HUDEP-2 (cell line): ENCODE measurements at regions not wholly inside any gene's neighbourhood (a gene's known extent, or its start where the extent isn't known, plus 50 kb on each side); places are given as distances from the start of the nearest gene placed in this dataset.

Experiments
- DNase-seq, 76 experiments: peaks; one replicate each; lab custom pipeline; 2025; ENCODE audit not compliant: unreplicated experiment in 76 of 76; lab: John Stamatoyannopoulos, UW

DNA sequence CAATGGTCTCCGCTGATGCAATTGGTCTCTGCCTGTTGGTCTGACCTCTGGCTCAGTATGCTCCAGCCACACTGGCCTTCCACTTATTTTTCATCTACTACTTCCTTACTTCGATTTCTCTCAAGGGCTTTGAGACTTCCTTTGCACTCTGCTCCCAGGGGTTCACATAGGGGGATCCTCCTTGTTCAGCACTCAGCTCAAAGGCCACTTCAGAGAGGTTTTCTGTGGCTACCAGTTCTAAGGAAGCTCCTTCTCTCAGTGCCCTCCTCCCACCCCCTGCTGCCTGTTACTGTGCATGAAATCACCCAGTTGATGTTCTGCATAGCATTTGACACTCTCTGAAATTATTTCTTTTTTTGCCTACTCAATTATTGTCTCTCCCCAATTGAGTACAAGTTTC, 476.4 kb downstream of the HS3ST3B1 start:
- no peak for DNase-seq

DNA sequence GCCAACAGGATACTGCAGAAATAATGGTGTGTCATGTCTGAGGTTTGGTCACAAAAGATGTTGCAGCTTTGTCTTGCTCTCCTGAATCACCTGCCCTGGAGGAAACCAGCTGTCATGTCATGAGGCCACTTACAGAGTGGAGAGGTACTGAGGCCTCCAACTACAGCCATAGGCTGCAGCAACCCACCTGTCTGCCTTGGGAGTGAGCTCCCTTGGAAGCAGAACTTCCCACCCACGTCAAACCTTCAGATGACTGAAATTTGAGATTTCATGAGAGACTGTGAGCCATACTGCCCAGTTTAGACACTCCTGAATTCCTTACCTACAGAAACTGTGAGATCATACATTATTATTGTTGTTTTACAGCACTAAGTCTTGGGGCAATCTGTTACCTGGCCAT, 475.9 kb downstream of the HS3ST3B1 start:
- no peak for DNase-seq

GRCh38 chr17:14775731-14776492, 475.0 kb downstream of the HS3ST3B1 start:
- no peak for DNase-seq

GRCh38 chr17:14774774-14775173, 473.9 kb downstream of the HS3ST3B1 start:
- no peak for DNase-seq

DNA sequence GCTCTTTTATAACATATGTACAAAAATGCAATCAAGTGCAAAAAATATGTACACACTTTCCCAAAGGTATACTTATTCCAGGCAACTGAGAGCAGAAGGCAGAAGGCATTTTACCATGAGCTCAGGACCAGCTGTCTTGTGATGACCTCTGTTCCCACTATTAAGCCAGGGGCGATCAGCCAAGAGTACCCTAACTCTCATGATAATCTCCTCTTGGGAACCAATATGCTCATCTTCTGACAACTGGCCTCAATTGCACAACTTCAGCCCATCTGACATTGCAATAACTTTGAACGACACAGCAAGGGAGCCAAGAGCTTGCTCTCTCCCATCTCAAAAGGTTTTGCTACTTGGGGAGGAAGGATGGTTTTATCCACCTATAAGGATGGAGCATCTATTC, 471.9 kb downstream of the HS3ST3B1 start:
- no peak for DNase-seq

DNA sequence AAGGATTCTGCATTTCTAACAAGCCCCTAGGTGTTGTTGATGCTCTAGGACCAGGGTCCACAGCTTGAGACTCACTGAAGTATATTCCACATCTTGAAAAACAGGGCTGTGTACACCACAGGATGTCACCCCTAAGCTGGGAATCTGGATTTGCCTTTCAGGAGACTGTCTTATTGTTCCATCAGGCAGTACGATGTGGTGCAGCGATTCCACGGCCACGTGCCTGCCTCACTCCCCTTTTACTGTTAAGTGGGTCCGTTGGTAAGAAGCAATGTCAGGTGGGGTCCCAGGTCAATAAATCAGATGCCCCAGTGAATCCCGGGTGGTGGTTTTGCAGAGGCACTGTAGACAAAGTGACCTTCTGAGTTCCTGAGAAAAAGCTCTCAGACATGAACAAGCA, 470.7 kb downstream of the HS3ST3B1 start:
- no peak for DNase-seq

- DNase-seq = no peak
Observed at GRCh38 chr17:14768923-14769322, 468.0 kb downstream of the HS3ST3B1 start.

DNA sequence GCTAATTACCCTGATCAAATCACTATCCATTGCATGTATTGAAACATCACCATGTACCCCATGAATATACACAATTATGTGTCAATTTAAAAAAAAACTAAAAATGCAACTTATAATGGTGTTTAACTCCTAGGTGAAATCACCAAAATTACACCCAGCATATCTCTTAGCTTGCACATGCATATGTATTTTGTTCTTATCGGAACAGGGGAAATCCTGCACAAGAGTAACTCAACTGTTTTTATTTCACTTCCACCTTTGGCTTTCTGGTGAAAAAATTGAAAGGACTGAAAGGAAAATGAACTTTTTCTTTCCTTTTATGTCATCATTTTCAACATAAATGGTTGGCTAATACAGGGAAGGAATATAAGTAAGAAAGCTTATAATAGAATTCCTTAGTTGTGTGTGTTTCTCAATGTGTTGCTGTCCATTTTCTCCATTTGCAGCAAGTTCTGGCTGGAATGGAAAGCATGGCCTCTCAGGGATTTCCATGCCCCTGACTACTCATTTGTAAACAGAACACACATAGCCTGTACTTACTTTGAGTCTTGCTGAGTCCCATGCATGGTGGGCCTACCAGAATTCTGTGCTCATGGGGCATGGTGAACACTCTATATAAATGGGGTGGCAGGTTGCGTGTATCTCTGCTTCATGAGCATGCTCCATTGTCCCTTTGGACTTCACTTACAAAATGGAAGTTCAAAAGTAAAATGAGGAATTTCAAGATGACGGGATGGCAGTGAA, 462.0 kb downstream of the HS3ST3B1 start:
- no peak for DNase-seq

DNA sequence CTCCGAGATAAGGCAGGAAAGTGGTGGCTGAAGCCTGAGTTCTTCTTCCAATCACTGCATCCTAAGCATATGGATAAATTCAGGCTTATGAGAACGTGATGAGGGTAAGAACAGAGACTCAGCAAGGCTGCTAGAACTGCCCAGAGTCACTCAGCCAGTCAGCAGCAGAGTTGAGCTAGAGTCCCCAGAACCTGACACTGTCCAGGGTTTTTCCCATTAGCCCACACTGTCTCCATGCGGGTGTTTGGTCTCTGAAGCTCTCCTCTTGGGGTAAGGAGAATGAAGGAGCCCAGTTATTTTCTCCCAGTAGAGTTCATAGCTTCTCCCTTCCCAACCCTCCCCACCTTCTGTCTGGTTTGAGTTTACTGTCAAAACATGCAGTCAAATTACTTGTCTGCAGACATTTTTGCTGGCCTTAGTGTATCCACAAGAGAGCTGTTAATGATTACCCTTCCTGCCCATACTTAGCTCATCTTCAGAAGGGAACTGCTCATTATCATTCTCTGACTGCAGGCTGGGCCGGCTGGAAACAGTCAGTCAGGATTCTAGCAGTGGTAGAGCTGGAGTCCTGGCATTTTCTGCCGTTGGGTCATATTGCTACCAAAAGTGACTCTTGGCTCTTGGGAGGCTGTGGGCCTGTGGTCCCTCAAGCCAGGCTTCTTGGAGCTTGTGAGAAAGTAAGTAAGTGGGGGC, 460.0 kb downstream of the HS3ST3B1 start:
- DNase-seq = no peak

- DNase-seq = no peak
Observed at GRCh38 chr17:14760212-14760611, 459.3 kb downstream of the HS3ST3B1 start.

DNA sequence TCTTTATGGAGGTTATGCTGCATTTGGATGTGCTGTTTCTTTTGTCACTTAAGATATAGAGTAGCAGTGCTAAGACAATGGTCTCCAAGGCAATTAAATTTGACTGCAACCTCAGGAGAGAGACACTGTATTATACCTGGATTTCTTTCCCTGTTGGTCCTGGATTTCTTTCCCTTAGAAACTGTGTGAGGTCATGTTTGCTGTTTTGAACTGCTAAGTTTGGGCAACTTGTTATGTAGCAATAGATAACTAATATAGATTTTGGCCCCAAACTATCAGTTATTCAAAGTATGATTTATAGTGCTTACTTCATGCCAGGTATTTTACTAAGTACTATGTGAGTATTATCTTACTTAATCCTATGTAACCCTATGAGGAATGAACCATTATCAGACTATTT, 458.4 kb downstream of the HS3ST3B1 start:
- no peak for DNase-seq

DNA sequence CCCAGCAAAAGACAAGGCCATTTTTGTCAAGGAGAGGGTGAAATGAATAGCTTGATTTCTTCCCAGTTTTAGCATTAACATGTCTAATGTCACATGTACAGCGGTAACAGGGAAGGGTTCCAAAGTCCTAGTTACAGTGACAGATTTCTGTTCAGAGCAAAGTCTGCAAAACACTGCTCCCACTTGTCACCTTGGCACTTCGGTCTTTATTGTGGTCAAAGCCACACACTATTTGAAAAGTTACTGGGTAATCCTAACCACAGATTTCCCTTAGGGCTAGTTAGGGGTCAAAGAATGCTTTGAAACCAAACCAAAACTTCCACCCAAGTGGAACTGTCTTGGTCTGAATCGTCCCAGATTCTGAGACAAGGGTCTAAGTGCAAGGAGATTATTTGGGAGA, 455.6 kb downstream of the HS3ST3B1 start:
- DNase-seq = no peak

DNA sequence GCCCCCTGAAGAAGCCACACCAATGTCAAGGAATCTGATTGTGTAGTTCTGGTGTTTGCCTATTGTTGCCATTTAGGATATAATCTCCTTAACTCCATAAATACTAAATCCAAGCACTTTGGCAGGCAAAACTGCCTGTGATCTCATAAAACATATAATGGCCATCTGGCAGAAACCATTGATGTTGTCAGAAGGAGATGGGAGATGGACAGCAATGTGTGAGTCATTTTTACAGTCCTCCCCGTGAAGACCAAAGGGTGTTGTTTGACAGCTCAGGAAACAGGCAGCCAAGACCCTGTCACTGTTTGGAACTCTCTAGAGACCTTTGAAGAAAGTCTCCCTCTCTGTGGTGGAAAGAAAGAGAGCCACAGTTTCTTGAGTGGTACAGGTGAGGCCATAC, 454.1 kb downstream of the HS3ST3B1 start:
- no peak for DNase-seq

- DNase-seq = no peak
Observed at GRCh38 chr17:14753383-14753782, 452.5 kb downstream of the HS3ST3B1 start.

- DNase-seq = no peak
Observed at GRCh38 chr17:14752011-14752410, 451.1 kb downstream of the HS3ST3B1 start.

- no peak for DNase-seq
Observed at GRCh38 chr17:14750866-14751265, 450.0 kb downstream of the HS3ST3B1 start.

- DNase-seq = no peak
Observed at GRCh38 chr17:14749269-14749668, 448.4 kb downstream of the HS3ST3B1 start.

DNA sequence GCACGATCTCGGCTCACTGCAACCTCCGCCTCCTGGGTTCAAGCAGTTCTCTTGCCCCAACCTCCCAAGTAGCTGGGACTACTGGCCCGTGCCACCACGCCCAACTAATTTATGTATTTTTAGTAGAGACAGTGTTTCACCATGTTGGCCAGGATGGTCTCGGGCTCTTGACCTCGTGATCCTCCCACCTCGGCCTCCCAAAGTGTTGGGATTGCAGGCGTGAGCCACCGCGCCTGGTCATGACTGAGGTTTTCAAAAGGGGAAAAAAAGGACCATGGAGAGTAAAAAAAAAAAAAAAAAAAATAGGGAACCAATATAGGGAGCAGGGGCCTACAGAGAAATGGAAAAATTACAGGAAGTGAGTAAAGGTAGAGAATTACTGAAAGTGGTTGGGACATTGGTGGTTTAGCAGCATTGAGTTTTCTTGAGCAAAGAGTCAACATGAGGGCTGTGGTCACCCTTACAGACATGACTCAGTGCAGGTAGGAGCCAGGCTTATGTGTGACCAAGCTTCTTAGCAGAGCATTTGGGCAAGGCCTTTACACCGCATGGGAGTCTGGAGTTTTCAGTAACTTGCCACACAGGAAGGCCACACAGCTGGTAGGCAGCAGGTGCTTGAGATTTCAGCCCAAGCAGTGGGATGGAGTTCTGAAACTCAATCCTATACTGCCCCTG, 447.3 kb downstream of the HS3ST3B1 start:
- DNase-seq = no peak

GRCh38 chr17:14747603-14747950, 446.7 kb downstream of the HS3ST3B1 start:
- DNase-seq = no peak

- no peak for DNase-seq
Observed at GRCh38 chr17:14746822-14747602, 446.1 kb downstream of the HS3ST3B1 start.
